Fibroblast of the aortic adventitia (primary cell): ENCODE measurements at regions not wholly inside any gene's neighbourhood (a gene's known extent, or its start where the extent isn't known, plus 50 kb on each side); places are given as distances from the start of the nearest gene placed in this dataset.

Experiments
- DNase-seq: peaks from one replicate; pipeline ENCODE4 v3.0.0-alpha.2; 2010; ENCODE audit warnings: low read depth
- H3K4me3 ChIP-seq: 2 replicates; pipeline ENCODE4 v1.5.1; 2011; ENCODE audit warnings: low read depth, mild to moderate bottlenecking, control low read depth, low read length, moderate library complexity
- TF ChIP-seq, protein P1 (sequence below): IDR thresholded peaks from 2 replicates; pipeline ENCODE4 v1.5.1; 2011; ENCODE audit warnings: mild to moderate bottlenecking, low read length, control low read depth, inconsistent platforms; ENCODE audit not compliant: insufficient read depth

- H3K4me3 ChIP-seq = no peak overlapping the region
- no peak for DNase-seq
- TF ChIP-seq, protein P1, sequence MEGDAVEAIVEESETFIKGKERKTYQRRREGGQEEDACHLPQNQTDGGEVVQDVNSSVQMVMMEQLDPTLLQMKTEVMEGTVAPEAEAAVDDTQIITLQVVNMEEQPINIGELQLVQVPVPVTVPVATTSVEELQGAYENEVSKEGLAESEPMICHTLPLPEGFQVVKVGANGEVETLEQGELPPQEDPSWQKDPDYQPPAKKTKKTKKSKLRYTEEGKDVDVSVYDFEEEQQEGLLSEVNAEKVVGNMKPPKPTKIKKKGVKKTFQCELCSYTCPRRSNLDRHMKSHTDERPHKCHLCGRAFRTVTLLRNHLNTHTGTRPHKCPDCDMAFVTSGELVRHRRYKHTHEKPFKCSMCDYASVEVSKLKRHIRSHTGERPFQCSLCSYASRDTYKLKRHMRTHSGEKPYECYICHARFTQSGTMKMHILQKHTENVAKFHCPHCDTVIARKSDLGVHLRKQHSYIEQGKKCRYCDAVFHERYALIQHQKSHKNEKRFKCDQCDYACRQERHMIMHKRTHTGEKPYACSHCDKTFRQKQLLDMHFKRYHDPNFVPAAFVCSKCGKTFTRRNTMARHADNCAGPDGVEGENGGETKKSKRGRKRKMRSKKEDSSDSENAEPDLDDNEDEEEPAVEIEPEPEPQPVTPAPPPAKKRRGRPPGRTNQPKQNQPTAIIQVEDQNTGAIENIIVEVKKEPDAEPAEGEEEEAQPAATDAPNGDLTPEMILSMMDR = no peak
Measured at GRCh38 chr11:119779195-119780071, 50.4 kb upstream of the NECTIN1 start.
